ENCODE measurements at regions not wholly inside any gene's neighbourhood (a gene's known extent, or its start where the extent isn't known, plus 50 kb on each side); places are given as distances from the start of the nearest gene placed in this dataset.

GRCh38 chr2:10982931-10983701 is 71.4 kb downstream of the KCNF1 start:
- ChIA-PET POLR2A (no interaction called here), CTCF (no interaction called here)
- TF ChIP-seq SUZ12 (IDR thresholded peaks at IDR 0.05) (no peak), HDGF (IDR thresholded peaks at IDR 0.05; ENCODE audit: borderline replicate concordance) (no peak), ARNT (IDR thresholded peaks at IDR 0.05) (no peak), FOXA1 (IDR thresholded peaks at IDR 0.05) (no peak), FOXM1 (IDR thresholded peaks at IDR 0.05; ENCODE audit: borderline replicate concordance) (no peak), BHLHE40 (IDR thresholded peaks at IDR 0.05; ENCODE audit: borderline replicate concordance) (no peak), CTBP1 (IDR thresholded peaks at IDR 0.05; ENCODE audit: borderline replicate concordance) (no peak)
- DNase-seq (ENCODE audit: extremely low spot score) = no peak

DNA sequence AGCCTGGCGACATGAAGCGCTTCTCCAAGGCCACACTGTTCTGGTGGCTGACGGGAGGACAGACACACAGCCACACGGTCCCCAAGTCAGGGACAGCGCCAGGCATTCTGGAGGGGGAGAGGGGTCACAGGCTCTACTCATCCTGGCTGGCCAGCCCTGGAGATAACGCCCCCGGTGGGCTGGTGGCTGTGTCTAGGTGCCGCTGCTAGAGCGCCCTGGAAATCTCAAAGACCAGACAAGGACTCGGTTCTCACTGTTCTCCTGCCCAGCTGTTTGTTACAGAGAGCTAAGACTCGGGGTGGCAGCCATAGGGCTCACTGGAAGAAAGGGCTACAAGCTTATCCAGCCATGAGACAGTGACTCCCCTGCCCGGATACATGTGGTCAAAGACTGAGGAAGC is 72.0 kb downstream of the KCNF1 start:
- POLR2A ChIA-PET = no interaction called here
- no peak for DNase-seq (ENCODE audit: extremely low spot score)
- TF ChIP-seq SUZ12 (IDR thresholded peaks at IDR 0.05) (no peak), NFRKB (IDR thresholded peaks at IDR 0.05) (no peak), CTBP1 (IDR thresholded peaks at IDR 0.05; ENCODE audit: borderline replicate concordance) (no peak), TARDBP (IDR thresholded peaks at IDR 0.05) (no peak), ELF4 (IDR thresholded peaks at IDR 0.05) (no peak), LEF1 (IDR thresholded peaks at IDR 0.05; ENCODE audit: borderline replicate concordance) (no peak), FOXK2 (IDR thresholded peaks at IDR 0.05) (no peak), SP1 (IDR thresholded peaks at IDR 0.05) (no peak), FOXA1 (IDR thresholded peaks at IDR 0.05) (no peak)
- TF ChIP-seq, protein P1, sequence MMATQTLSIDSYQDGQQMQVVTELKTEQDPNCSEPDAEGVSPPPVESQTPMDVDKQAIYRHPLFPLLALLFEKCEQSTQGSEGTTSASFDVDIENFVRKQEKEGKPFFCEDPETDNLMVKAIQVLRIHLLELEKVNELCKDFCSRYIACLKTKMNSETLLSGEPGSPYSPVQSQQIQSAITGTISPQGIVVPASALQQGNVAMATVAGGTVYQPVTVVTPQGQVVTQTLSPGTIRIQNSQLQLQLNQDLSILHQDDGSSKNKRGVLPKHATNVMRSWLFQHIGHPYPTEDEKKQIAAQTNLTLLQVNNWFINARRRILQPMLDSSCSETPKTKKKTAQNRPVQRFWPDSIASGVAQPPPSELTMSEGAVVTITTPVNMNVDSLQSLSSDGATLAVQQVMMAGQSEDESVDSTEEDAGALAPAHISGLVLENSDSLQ (IDR thresholded peaks at IDR 0.05) = no peak
- CTCF ChIA-PET = no interaction called here

DNA sequence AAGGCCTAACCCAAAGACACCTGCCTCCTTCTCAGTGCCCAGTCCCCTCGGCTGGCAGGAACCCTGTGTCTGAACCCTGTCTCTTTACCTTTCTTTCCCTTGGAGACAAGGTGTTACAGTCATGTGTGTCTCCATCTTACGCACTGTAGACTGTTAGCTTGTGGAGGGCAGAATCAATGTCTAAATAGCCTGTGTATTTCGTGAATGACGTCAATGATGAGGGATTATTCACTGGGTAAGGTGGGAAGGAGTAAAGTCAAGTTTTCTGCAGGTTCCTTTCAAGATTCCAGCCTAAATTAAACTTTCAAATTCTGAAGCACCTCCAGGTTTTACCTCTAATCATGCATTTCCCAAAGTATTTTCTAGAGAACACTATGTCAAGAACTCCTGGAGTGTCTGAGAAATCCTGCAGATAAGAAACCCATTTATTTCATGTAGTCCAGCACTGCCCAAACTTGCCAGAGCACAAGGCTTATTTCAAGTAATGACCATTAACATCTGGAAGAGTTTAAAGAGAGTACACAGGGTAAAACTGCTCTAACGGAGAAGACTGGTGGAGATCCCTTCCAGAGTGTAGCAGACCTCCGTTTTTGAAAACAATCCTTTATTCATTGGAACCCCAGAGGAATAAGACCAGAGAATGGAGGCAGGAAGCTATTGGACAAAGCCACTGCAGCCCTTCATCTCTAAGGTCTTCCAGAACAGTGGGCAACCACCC is 72.8 kb downstream of the KCNF1 start:
- DNase-seq (ENCODE audit: extremely low spot score) = no peak
- TF ChIP-seq L3MBTL2 (conservative IDR thresholded peaks at IDR 0.05) (no peak), FOXK2 (IDR thresholded peaks at IDR 0.05) (no peak), BHLHE40 (IDR thresholded peaks at IDR 0.05; ENCODE audit: borderline replicate concordance) (no peak), SUZ12 (IDR thresholded peaks at IDR 0.05) (no peak), ARNT (IDR thresholded peaks at IDR 0.05) (no peak), HDGF (IDR thresholded peaks at IDR 0.05; ENCODE audit: borderline replicate concordance) (no peak), FOXM1 (IDR thresholded peaks at IDR 0.05; ENCODE audit: borderline replicate concordance) (no peak), FOXA1 (IDR thresholded peaks at IDR 0.05) (no peak)
- CTCF ChIA-PET = no interaction called here
- POLR2A ChIA-PET = no interaction called here

- CTCF ChIA-PET = no interaction called here
- POLR2A ChIA-PET = no interaction called here
- no peak for DNase-seq (ENCODE audit: extremely low spot score)
- TF ChIP-seq NFRKB (IDR thresholded peaks at IDR 0.05) (no peak), CTBP1 (IDR thresholded peaks at IDR 0.05; ENCODE audit: borderline replicate concordance) (no peak), FOXM1 (IDR thresholded peaks at IDR 0.05; ENCODE audit: borderline replicate concordance) (no peak), ELF4 (IDR thresholded peaks at IDR 0.05) (no peak), FOXA1 (IDR thresholded peaks at IDR 0.05) (no peak), HDGF (IDR thresholded peaks at IDR 0.05; ENCODE audit: borderline replicate concordance) (no peak), FOXK2 (IDR thresholded peaks at IDR 0.05) (no peak), SP1 (IDR thresholded peaks at IDR 0.05) (no peak), SUZ12 (IDR thresholded peaks at IDR 0.05) (no peak), ZNF384 (IDR thresholded peaks at IDR 0.05) (no peak), ARNT (IDR thresholded peaks at IDR 0.05) (no peak), L3MBTL2 (conservative IDR thresholded peaks at IDR 0.05) (no peak), TARDBP (IDR thresholded peaks at IDR 0.05) (no peak), LEF1 (IDR thresholded peaks at IDR 0.05; ENCODE audit: borderline replicate concordance) (no peak), BHLHE40 (IDR thresholded peaks at IDR 0.05; ENCODE audit: borderline replicate concordance) (no peak)
- TF ChIP-seq, protein P1 (IDR thresholded peaks at IDR 0.05) = no peak
Measured at GRCh38 chr2:10985260-10985659, 73.5 kb downstream of the KCNF1 start.

- DNase-seq (ENCODE audit: extremely low spot score) = no peak
- POLR2A ChIA-PET = no interaction called here
- CTCF ChIA-PET = no interaction called here
- TF ChIP-seq TARDBP (IDR thresholded peaks at IDR 0.05) (no peak), SUZ12 (IDR thresholded peaks at IDR 0.05) (no peak), CTBP1 (IDR thresholded peaks at IDR 0.05; ENCODE audit: borderline replicate concordance) (no peak), LEF1 (IDR thresholded peaks at IDR 0.05; ENCODE audit: borderline replicate concordance) (no peak), ZNF384 (IDR thresholded peaks at IDR 0.05) (no peak), SP1 (IDR thresholded peaks at IDR 0.05) (no peak)
- TF ChIP-seq, protein P1 (IDR thresholded peaks at IDR 0.05) = no peak
Measured at GRCh38 chr2:10985901-10986535, 74.3 kb downstream of the KCNF1 start.

DNA sequence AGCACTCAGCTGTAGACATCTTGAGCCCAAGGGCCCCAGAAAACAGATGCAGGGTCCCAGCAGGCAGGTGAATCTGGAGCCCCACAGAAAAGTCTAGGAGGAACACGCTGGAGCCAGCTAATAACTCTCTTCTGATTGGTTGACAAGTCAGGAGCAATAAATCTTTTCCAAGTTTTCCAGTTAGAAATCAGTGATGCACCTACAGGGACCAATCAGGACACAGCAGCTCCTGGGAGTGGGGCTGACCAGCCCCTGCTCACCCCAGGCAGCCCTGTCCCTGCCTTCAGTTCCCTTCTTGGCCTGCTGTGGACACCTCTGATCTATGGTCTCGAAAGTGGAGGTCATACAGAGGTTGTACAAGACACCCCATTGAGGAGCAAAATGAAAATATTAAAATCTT is 75.7 kb downstream of the KCNF1 start:
- no peak for TF ChIP-seq LEF1 (IDR thresholded peaks at IDR 0.05; ENCODE audit: borderline replicate concordance)
- TF ChIP-seq, protein P1 (IDR thresholded peaks at IDR 0.05) = peak; percentile 45; the same call in 1 of the 2 replicates
- CTCF ChIA-PET = interaction anchor here (0.7 kb wide), 1 partner anchor 137 kb away, joined by 4 read pairs; no protein-coding TSS in a partner anchor
- POLR2A ChIA-PET = no interaction called here
- DNase-seq (ENCODE audit: extremely low spot score) = no peak

Measured in HEK293T (cell line).